ENCODE measurements at regions not wholly inside any gene's neighbourhood (a gene's known extent, or its start where the extent isn't known, plus 50 kb on each side); places are given as distances from the start of the nearest gene placed in this dataset.
"Not testable (repeated sequence)": the region's sequence is repeated elsewhere in the genome, so short reads cannot be mapped to it uniquely, and the experiment has no call there.

DNA sequence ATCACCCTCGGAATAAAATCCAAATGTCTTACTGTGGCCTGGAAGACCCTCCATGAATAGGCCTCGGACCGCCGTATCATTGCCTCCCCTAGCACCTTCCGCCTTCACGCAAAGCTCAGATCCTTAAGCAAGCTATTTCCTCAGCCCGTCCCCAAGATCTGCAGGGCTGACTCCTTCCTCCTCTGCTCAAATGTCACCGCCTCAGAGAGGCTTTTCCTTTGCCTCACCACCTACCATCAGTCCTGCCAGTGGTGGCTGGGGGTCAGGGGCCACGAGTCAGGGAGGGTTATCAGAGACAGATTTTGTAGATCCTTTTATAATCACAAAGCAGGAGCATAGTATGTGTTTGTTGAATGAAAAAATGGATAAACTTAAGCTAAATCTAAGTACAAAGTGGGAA, 74.4 kb upstream of the KIF2A start:
- H3K4me3 Mint-ChIP-seq (ENCODE audit: low read depth), result no peak overlapping the region
- TF ChIP-seq CTCF (IDR thresholded peaks at IDR 0.05; ENCODE audit: unreplicated experiment), result no peak
- no peak for DNase-seq (ENCODE audit: low spot score, unreplicated experiment)
- no peak overlapping the region for H3K27ac Mint-ChIP-seq
- no peaks in the 10 kb centered on the region for H3K36me3 Mint-ChIP-seq (ENCODE audit: insufficient read depth)
- H3K4me1 Mint-ChIP-seq (ENCODE audit: low read depth), result peaks cover 3% of the 10 kb centered on the region
- H3K9me3 Mint-ChIP-seq (ENCODE audit: low read depth), result no peaks in the 10 kb centered on the region
- peaks cover 8% of the 10 kb centered on the region for H3K27me3 Mint-ChIP-seq

GRCh38 chr5:62232218-62232617, 73.8 kb upstream of the KIF2A start:
- not testable (repeated sequence) for H3K27me3 Mint-ChIP-seq; H3K4me3 Mint-ChIP-seq (ENCODE audit: low read depth); H3K36me3 Mint-ChIP-seq (ENCODE audit: insufficient read depth); H3K4me1 Mint-ChIP-seq (ENCODE audit: low read depth); H3K9me3 Mint-ChIP-seq (ENCODE audit: low read depth); DNase-seq (ENCODE audit: low spot score, unreplicated experiment); H3K27ac Mint-ChIP-seq

DNA sequence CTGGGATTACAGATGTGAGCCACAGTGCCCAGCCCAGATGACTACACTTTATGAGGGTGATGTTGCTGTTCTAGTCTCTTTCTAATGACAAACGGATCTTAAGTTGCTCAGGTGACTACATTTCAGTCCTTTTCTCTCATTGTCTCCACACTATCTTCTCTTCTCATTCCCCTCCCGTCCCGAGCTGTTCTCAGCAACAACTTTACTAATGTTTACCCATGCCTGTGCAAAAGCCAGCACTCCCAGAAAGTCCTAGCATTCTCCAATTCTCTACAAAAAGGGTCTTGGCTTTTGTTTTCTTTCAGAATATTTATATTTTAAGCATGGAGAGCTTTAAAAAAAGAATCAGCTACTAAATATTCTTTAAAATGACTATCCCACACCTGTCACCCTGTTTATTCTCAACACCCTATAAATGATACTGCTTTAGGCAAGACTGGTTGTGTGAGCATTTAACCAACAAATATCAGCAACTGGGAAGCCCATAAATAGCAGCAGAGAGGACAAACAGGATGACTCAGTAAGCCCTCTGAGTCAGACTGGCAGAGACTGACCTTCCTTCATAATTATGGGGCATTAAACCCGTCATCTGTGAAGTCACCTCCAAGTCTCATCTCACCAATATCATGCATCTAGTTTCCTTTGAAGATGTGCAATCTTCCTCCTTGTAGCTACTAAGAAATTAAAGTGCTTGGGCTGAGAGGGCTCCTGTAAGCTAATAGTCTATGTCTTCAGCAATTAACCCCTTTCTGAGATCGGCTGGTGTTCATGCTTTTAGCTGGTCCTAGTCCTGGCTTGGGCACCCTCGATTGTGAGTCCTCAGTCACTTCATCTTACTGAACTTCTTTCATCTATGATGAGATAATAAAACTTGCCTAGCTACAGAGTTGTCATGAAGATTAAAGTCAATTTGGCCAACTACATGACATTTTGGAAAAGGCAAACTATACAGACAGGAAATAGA, 72.6 kb upstream of the KIF2A start:
- H3K36me3 Mint-ChIP-seq (ENCODE audit: insufficient read depth); DNase-seq (ENCODE audit: low spot score, unreplicated experiment); H3K4me3 Mint-ChIP-seq (ENCODE audit: low read depth); H3K27me3 Mint-ChIP-seq; H3K4me1 Mint-ChIP-seq (ENCODE audit: low read depth); H3K9me3 Mint-ChIP-seq (ENCODE audit: low read depth): not testable (repeated sequence)
- peak overlapping the region; percentile 59 for H3K27ac Mint-ChIP-seq

DNA sequence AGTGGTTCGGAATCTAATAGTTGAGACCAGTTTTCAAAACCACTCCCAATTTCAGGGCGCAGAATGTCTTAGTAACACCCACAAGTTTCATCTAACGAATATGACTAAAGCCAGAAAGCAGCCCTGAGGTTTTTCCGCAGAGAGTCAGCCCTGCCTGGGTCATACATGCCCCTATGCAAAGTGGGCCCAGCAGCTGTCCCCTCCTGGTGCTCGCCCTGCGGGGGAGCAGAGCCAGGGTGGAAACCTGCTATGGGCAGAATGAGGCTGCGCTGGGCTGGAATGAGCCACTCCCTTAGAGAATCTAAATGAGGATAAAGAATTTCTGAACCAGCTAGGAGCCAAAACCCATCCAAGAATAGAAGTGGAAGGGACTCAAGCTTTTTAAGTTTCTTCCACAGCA, 69.4 kb upstream of the KIF2A start:
- not testable (repeated sequence) for H3K27ac Mint-ChIP-seq; H3K27me3 Mint-ChIP-seq; H3K9me3 Mint-ChIP-seq (ENCODE audit: low read depth); H3K36me3 Mint-ChIP-seq (ENCODE audit: insufficient read depth); H3K4me3 Mint-ChIP-seq (ENCODE audit: low read depth); DNase-seq (ENCODE audit: low spot score, unreplicated experiment)
- peaks cover 19% of the 10 kb centered on the region for H3K4me1 Mint-ChIP-seq (ENCODE audit: low read depth)

DNA sequence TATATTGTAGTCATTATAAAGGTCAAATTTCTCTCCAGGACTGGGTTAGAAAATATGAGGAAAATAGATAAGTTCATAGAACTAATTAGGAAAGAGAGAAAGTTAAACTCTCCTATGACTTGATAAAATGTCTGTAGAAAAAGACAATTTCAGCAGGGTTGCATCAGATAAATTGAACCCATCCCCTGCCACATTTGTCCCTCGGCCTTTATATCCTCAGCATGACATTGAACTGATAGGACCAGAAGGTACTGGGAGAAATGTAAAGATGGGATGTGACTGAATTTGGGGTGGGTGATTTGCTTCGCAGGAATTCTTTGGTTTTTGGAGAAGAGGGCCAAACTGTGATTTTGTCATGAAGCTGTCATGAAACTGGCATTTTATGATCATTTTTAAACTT, 68.1 kb upstream of the KIF2A start:
- not testable (repeated sequence) for H3K36me3 Mint-ChIP-seq (ENCODE audit: insufficient read depth); H3K9me3 Mint-ChIP-seq (ENCODE audit: low read depth)
- peaks cover 22% of the 10 kb centered on the region for H3K4me1 Mint-ChIP-seq (ENCODE audit: low read depth)

DNA sequence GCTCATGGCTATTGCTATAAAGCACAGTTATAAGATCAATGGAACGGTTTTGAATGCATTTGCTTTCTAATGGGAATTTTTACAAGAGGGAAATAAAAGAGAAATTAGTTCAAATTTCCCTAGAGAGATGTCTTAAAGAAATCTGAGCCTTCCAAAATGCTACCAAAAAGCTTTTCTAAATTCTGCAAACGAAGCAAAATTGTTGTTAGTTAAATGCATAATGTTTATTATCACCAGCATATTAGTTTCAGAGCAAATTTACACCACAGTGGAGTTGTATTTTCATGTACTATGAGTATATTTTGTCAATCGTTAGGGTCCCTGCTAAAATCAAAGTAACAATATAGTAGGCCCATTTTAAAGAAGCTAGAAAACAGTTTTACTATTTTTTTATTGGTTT, 67.4 kb upstream of the KIF2A start:
- not testable (repeated sequence) for H3K27ac Mint-ChIP-seq; DNase-seq (ENCODE audit: low spot score, unreplicated experiment); H3K36me3 Mint-ChIP-seq (ENCODE audit: insufficient read depth); H3K27me3 Mint-ChIP-seq; H3K9me3 Mint-ChIP-seq (ENCODE audit: low read depth); H3K4me3 Mint-ChIP-seq (ENCODE audit: low read depth)
- peaks cover 20% of the 10 kb centered on the region for H3K4me1 Mint-ChIP-seq (ENCODE audit: low read depth)

More for the DNA sequence above, 68.1 kb upstream of the KIF2A start:
- H3K4me3 Mint-ChIP-seq (ENCODE audit: low read depth); H3K27ac Mint-ChIP-seq; H3K27me3 Mint-ChIP-seq; DNase-seq (ENCODE audit: low spot score, unreplicated experiment): not testable (repeated sequence)

DNA sequence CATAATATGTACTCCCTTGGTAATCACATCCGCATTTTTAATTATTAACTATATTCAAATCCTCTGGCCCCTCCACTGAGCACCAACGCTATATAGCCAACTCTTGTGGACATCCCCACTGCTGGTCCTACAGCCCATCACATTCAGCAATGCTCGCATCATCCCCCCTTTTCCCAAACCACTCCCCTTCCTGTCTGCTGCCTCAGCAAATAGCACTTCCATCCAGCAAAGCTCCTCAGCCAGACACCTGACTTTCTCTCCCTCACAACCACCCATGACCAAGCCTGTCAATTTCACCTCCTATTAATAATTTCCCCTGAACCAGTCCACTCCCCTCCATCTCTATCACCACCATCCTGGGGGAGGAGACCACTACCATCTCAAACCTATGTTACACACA, 65.5 kb upstream of the KIF2A start:
- H3K4me3 Mint-ChIP-seq (ENCODE audit: low read depth); H3K27ac Mint-ChIP-seq; DNase-seq (ENCODE audit: low spot score, unreplicated experiment); H3K27me3 Mint-ChIP-seq; H3K36me3 Mint-ChIP-seq (ENCODE audit: insufficient read depth); H3K9me3 Mint-ChIP-seq (ENCODE audit: low read depth): not testable (repeated sequence)
- H3K4me1 Mint-ChIP-seq (ENCODE audit: low read depth), result peaks cover 20% of the 10 kb centered on the region

DNA sequence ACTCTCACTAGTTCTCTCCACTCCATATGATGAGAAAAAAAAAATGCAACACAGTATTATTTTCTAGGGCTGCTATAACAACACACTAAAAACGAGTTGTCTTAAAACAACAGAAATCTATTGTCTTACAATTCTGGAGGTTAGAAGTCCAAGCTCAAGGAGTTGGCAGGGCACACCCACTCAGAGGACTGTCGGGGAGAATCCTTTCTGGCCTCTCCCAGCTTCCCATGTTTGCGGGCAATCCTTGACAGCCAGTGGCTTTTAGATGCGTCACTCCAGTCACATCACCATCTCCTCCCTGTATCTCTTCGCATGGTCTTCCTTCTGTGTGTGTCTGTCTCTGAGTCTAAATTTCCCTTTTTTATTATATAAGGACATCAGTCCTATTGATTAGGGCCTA, 64.0 kb upstream of the KIF2A start:
- not testable (repeated sequence) for H3K27ac Mint-ChIP-seq; H3K27me3 Mint-ChIP-seq; H3K4me3 Mint-ChIP-seq (ENCODE audit: low read depth); H3K9me3 Mint-ChIP-seq (ENCODE audit: low read depth); H3K36me3 Mint-ChIP-seq (ENCODE audit: insufficient read depth); DNase-seq (ENCODE audit: low spot score, unreplicated experiment)
- H3K4me1 Mint-ChIP-seq (ENCODE audit: low read depth), result peaks cover 20% of the 10 kb centered on the region

DNA sequence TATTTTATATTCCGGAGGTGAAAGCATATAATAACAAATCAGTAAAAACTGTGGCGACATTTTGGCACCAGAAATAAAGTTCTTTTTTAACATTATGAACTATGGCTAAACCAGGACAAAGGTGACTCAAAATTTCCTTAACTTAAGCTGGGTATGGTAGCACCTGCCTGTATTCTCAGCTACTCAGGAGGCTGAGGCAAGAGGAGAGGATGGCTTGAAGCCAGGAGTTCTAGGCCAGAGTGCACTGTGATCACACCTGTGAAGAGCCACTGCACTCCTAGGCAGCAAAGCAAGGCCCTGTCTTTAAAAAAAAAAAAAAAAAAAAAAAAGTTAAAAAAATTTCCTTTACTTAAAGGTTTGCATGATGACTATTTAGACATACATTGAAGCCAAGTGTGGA, 63.0 kb upstream of the KIF2A start:
- H3K27ac Mint-ChIP-seq; H3K4me3 Mint-ChIP-seq (ENCODE audit: low read depth); H3K36me3 Mint-ChIP-seq (ENCODE audit: insufficient read depth); H3K9me3 Mint-ChIP-seq (ENCODE audit: low read depth); DNase-seq (ENCODE audit: low spot score, unreplicated experiment); H3K27me3 Mint-ChIP-seq: not testable (repeated sequence)
- peaks cover 20% of the 10 kb centered on the region for H3K4me1 Mint-ChIP-seq (ENCODE audit: low read depth)

- not testable (repeated sequence) for H3K27ac Mint-ChIP-seq; H3K27me3 Mint-ChIP-seq; DNase-seq (ENCODE audit: low spot score, unreplicated experiment); H3K4me1 Mint-ChIP-seq (ENCODE audit: low read depth); H3K36me3 Mint-ChIP-seq (ENCODE audit: insufficient read depth); H3K9me3 Mint-ChIP-seq (ENCODE audit: low read depth); H3K4me3 Mint-ChIP-seq (ENCODE audit: low read depth)
Measured at GRCh38 chr5:62248192-62248591, 57.8 kb upstream of the KIF2A start.

DNA sequence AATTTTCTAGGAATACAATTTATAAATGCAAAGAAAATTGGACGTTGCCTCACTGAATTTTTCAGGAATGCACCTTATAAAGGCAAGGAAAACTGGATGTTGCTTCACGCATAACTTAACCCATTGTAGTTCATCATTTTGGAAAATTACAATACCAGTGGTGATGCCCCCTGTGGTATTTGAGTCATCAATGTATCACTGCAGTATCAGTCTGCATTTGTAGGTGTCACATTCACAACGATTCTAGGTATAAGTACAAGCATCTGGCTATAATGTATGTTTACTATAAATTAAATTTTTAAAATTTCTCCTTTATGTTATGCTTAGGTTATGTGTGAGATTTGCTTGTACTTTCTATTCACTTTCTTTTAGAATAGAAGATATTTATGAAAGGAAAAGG, 55.9 kb upstream of the KIF2A start:
- not testable (repeated sequence) for H3K9me3 Mint-ChIP-seq (ENCODE audit: low read depth); H3K4me1 Mint-ChIP-seq (ENCODE audit: low read depth)

GRCh38 chr5:62250919-62251318, 55.1 kb upstream of the KIF2A start:
- H3K27me3 Mint-ChIP-seq; H3K4me1 Mint-ChIP-seq (ENCODE audit: low read depth); H3K9me3 Mint-ChIP-seq (ENCODE audit: low read depth); H3K4me3 Mint-ChIP-seq (ENCODE audit: low read depth); H3K27ac Mint-ChIP-seq; DNase-seq (ENCODE audit: low spot score, unreplicated experiment); H3K36me3 Mint-ChIP-seq (ENCODE audit: insufficient read depth): not testable (repeated sequence)

More for the DNA sequence above, 55.9 kb upstream of the KIF2A start:
- H3K27ac Mint-ChIP-seq; DNase-seq (ENCODE audit: low spot score, unreplicated experiment); H3K4me3 Mint-ChIP-seq (ENCODE audit: low read depth); H3K27me3 Mint-ChIP-seq; H3K36me3 Mint-ChIP-seq (ENCODE audit: insufficient read depth): not testable (repeated sequence)
